Tibial nerve (tissue), 4 donors: ENCODE measurements at regions not wholly inside any gene's neighbourhood (a gene's known extent, or its start where the extent isn't known, plus 50 kb on each side); places are given as distances from the start of the nearest gene placed in this dataset.

Experiments used
- CTCF ChIP-seq, 5 experiments: fragments of 200-600 bp in 3 of 5; fragments of 450-650 bp in 2 of 5; sonication (generic) in 3 of 5; IDR thresholded peaks; one replicate each; pipeline ENCODE4 v1.5.1; 2016 to 2019; ENCODE audit warnings: antibody characterized with exemption in 5 of 5, mild to moderate bottlenecking in 3 of 5, moderate library complexity in 2 of 5
- EP300 ChIP-seq, 2 donors: sonication (generic); formaldehyde crosslinking; IDR thresholded peaks; one replicate each; pipeline ENCODE4 v1.6.1; 2017; ENCODE audit warnings: antibody characterized with exemption in 2 of 2, mild to moderate bottlenecking in 1 of 2

GRCh38 chr6:97443408-97444080 is 160.5 kb upstream of the MMS22L start:
- no peak for TF ChIP-seq EP300 (IDR thresholded peaks at IDR 0.05)
- TF ChIP-seq CTCF (IDR thresholded peaks at IDR 0.05) = no peak
